Suppressor macrophage treated with lipopolysaccharide for 4 hours (primary cell): ENCODE measurements at regions not wholly inside any gene's neighbourhood (a gene's known extent, or its start where the extent isn't known, plus 50 kb on each side); places are given as distances from the start of the nearest gene placed in this dataset.
A peak's percentile ranks its signal among the peaks of the same experiment; 100 is the strongest.

ENCODE experiments used
- DNase-seq: peaks from one replicate; pipeline ENCODE4 v3.0.0-alpha.2; 2020

DNA sequence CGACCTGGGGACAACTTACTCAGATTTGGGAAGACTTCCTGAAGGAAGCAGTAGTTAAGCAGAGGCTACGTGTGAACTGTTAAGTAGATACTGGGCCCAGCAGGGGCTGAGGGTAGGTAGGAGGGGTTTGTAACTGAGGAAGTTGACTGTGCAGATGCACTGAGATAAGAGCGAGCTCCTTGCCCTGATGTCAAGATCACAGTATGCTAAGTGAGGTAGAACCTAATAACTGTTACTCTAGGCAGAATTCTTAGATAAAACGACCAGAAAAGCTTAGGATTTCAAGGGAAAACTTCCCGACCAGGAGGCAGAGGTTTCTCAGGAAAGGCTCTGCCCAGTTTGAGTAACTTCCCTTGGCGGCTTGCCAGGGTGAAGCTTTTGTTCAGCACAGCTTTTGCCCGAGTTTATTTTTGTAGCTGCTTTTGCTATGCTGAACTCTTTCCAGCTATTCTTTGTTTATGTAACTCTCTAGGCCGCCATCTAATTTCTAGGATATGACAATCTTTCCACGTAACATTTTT, 632.1 kb downstream of the DIAPH3 start:
- DNase-seq: peak; percentile 59

DNA sequence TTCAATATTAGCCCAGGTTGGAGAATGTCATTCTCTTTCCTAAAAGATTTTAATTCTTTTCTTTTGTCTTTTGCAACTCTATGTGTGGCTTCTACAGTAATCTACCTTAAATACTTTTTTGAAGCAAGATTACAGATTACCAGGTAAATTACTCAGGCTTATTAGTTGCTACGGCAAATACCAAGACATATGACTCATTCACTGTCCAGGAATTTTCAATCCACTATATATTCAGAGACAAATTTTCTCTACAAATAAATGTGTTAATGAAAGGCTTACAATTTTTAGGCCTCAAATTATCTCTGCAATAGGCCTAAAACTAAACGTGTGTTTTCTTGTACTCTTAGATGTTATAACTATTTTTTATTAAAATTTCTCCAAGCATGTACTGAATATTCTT, 631.3 kb downstream of the DIAPH3 start:
- no peak for DNase-seq

DNA sequence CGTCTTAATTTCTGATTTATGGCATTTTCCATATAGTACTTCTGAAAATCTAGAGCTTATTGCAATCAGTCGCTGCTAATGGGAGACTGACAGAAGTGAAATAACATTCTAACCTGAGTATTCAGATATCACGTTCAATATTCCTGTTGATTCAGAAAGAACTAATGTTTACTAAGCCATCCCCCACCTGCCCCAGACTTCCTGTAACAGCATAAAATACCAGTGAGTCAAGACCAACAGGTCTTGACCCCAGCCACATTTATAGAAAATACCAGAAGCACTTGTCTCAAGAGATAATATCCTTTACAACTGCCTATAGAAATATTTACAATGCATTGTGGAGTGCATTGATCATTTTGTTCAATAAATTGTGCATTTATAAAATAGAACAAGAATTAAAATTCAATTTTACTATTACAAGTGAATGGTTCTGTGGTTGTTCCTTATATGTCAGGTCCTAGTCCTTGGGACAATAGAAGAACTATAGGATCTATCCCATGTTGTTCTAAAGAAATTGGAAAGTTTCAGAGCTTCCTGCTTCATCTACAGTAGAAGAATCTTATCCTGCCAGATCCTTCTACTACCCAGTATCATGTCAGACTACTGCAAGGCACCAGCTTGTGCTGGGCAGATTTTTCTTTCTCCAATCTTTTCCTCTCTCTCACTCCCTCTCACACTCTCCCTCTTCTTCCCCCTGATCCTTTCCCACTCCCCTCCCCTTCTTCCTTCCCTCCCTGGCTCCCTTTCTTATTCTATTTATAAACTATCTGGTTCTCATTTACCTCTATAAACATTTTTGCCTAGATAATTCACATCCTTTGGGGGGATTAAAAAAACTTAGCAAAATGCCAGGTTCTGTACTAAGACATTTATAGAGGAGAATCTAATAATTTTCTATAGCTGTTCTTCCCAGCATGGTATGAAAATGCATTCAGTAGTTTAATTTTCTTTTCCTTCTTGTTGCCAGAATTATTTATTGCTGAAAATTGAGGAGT, 629.9 kb downstream of the DIAPH3 start:
- no peak for DNase-seq

DNA sequence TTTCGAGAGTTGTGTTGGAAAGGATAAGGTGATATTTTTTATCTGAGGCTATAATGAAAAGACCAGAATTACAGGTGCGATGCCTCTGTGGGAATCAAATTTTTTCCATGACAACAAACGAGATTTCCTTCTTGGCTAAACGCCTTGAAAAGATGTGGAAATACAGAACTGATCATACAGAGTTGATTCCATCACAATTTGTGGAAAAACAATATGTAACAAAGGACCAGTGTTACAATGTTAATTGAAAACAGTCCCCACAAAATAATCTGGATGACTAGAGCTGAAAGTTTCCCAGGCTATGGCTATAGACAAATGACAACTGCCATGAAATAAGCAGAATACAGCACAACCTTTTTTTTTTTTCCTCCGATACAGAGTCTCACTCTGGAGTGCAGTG, 628.9 kb downstream of the DIAPH3 start:
- no peak for DNase-seq

DNA sequence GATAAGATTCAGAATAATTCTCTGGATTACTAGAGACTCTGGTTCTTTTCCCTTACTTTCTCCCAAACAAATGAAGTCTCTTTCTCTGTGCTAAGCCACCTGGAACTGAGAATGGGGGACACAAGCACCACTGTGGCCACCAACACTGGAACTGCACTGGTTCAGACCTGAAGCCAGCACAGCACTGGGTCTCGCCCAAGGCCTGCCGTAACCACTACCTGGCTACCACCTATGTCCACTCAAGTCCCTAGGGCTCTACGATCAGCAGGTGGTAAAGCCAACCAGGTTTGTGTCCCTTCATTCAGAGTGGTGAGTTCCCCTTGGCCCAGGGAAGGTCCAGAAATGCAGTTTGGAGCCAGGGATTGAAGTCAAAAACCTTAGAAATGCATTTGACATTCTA, 626.2 kb downstream of the DIAPH3 start:
- no peak for DNase-seq

DNA sequence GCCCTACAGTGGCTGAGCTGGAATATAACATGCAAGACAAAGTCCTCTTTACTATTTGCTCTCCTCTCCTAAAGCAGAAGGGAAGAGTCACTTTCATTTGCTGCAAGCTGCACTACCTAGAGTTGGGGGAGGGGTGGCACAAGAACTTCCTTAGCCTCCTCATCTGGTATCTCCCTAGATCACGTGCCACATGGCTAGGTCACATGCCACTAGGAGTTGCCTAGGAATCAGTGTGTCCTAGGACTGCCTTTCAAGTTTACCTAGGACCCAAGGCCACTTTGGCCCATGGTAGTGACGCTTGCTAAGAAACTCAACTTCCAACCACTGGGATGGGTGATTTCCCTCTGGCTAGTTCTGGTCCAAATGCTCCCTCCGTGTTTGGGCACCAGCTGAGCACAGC, 625.2 kb downstream of the DIAPH3 start:
- DNase-seq: no peak

DNA sequence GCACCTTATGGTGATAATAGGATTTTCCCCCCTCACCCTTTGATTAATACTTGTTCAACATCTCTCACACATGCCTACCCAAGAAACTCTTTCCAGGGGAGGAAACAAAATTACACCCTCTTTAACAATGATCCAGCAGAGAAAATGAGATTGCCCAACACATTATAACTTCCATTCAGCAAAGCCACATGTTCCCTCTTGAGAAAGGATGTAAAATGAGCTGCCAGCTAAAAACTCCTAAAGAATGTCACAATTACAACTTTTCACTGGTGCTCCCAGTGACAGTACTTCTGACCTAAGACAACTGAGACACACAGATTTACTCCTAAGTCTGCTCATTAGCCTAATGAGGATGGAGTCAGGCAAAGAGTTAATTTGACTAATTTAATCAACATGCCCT, 621.4 kb downstream of the DIAPH3 start:
- DNase-seq: peak; percentile 6

DNA sequence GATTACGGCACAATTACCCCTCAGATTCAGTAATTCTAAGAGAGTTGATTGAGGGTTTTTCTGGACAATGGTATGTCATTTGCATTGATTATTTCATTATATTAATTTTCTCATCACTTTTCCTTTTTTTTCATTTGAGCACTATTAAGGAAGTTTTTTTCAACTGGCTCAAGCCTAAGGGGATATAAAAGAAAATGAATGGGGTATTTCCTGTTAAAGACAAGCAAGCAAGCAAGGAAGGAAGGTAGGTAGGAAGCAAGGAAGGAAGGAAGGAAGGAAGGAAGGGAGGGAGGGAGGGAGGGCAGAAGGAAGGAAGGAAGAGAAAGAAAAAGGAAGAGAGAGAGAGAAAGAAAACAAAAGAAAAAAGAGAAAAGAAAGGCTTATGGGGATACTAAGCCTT, 620.3 kb downstream of the DIAPH3 start:
- no peak for DNase-seq

DNA sequence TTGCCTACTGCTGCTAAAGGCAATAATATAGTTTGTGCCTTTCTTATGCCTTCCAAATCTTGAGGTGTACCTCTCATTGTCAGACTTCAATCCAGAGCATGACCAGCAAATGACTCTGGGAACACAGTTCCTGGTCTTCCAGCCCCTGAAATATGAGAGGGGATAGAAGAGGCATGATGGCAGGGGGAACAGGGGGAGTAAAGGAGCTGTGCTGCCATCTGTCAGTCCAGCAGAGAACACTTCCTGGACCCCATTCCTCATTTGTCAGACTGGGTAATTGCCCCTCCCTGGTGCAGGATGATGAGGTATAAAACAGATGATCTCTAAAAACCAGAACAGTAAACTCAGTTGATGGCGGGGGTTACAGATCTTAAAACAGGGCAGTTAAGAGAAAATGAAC, 618.7 kb downstream of the DIAPH3 start:
- no peak for DNase-seq

DNA sequence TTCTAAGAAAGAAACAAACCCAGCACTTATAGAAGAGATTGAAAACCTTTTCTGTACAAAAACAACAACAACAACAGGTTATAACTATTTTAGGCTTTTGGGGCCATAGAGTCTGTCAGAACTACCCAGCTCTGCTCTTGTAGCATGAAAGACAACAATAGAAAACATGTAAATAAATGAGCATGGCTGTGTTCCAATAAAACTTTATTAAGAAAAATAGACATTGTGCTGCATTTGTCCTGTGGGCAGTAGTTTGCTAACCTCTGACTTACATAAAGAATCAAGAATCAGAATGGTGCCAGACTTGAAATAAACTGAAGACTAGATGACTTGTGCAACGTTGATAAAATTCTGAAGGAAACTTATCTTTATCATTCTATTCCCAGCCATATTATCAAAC, 617.5 kb downstream of the DIAPH3 start:
- DNase-seq: no peak

DNA sequence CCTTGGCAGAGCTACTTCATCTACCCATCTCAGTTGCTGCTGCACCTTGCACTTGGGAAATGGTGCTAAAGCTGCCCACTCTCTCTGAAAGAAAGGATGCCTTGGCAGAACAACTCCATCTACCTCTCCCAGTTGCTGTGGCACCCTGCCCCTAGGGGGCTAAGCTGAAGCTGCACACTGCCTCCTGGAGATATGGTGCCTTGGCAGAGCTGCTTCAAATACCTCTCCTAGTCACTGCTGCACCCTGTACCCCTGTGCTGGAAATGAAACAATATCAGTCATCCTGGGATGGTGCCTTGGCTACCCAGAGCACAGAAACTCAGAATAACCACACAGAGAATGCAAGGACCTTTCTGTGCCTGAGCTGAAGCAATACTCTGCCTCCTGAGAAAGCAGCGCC, 615.8 kb downstream of the DIAPH3 start:
- no peak for DNase-seq

DNA sequence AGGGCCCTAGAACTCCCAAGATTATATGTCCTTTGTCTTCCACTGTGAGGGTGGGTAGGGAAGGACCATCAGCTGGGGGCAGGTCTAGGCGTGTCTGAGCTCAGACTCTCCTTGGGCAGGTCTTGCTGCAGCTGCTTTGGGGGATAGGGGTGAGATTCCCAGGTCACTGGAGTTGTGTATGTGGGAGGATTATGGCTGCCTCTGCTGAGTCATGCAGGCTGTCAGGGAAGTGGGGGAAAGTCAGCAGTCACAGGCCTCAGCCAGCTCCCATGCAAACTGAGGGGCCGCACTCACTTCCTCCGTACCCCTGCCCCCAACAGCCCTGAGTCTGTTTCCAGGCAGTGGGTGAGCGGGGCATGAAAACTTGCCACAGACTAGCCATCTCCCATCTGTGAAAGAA, 600.8 kb downstream of the DIAPH3 start:
- DNase-seq: no peak

DNA sequence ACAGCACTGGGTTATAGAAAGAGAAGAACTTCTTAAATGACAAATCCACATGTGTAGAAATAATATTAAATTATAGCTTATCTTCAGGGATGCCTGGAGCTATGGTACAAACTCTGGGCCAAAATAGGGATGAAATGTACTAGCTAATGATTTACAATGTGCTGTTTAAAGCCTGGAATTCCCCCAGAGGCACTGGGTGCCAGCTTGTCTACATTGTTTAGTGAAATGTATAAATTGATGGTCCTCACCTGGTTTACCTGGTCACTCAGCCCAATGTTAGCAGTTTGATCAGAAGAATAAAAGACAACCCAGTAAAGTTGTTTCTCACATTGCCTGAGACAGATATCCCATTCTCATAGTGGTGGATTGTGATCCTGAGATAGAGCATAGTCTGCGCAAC, 597.2 kb downstream of the DIAPH3 start:
- DNase-seq: no peak

DNA sequence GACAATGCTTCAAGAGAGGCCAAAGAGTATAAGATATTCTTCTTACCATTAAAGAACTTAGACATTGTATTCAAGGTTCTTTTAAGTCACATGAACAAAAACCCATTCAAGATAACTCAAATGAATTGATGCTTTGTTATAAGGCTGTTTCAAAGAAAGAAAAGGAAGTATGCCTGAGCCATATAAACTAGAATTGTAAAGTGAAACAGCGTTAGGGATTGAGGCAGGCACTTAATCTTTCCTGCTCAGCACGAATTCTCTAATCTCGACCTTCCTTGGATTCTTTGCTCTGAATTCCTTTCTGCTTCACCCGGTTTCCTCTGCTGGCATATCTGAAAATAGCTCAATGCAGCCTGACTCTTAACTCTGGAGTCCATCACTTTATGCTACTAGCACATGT, 595.4 kb downstream of the DIAPH3 start:
- no peak for DNase-seq

DNA sequence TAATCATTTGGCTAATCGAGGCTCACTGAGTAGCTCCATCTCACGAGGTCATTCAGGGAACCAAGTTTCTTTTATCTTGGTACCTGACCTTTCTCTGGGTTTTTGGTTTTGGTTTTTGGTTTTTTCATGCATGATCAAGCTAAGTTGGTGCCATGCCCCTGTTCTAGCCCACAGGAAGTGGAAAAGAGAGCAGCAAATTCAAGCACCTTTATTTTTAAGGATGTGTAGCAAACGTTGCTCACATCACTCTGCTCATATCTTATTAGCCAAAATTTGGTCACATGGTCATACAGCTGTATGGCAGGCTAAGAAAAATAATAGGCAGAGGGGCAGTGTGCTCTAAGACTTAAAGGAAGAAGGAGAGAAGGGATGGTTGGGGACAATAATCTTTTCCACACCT, 593.5 kb downstream of the DIAPH3 start:
- DNase-seq: no peak

DNA sequence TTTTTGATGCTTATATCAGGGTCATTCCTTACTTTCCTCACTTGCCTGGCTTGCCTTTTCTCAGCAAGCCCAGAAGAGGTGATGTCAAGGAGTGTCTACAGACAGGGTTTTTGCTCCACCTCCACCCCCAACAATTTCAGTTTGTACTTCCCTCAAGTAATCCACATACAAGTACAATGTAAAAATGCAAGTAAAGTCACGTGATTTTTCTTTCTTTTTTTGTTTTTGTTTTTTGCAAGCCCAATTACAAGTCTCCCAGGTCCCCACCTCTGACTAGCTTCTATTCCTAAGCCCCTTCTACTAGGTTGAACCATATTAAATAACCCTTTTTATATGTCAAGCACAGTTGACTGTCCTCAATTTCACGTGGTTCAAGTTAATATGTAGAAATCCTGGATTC, 579.6 kb downstream of the DIAPH3 start:
- DNase-seq: no peak

DNA sequence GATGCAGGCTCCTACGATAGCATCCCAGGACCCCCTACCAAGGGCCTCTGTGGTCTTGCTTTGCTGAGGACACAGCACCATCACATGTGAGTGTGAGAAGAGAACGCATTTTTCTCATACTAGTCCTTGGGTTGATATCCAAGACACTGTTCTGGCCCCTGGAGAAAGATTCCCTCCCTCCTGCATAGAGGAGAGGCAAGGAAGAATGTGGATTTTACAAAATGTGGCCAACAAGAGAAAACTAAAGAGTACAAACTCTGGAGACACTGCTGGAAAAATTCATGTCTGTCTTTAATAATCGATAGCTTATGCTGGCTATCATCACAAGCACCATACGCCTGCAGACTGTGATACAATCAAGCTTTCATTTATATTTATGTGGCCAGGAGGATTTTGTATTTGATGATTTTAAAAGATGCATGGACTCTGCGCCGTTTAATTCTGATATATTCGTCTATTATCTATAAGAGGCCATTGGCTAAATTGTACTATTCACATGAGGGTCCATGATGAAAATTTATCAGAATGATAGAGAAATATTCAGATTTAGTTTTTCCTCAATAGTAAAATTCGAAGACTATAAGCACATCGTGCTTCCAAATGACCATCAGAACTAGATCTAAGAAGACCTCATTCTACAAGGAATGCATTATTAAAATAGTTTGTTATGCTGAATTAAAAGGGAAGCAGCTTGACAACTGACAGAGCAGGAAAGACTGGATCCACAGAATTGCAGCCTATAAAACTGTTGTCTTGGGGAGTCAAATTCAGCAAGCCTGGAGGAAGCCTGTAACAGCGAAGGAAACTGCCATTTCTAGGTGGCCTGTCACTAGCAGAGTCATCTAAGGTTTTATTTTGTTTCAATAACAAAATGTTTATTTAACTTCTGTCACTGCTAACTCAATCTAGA, 578.7 kb downstream of the DIAPH3 start:
- DNase-seq: no peak

DNA sequence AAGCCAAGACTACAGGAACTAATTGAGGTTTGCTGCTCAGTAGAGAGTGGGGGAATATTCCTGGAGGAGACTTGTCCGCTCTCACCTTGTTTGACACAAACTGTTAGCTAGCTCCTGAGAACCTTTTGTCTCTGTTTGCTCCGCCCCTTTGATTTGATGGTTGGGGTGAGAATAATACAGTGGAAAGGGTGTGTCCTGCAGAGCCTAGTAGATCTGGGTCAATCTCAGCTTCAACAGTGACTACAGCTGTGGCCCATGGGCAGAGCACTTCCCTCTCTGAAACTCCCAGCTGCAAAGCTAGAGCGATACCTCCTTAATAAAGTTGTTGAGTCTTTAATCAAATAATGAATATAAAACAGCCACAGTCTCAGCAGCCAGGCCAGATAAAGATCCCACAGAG, 576.7 kb downstream of the DIAPH3 start:
- DNase-seq: no peak

DNA sequence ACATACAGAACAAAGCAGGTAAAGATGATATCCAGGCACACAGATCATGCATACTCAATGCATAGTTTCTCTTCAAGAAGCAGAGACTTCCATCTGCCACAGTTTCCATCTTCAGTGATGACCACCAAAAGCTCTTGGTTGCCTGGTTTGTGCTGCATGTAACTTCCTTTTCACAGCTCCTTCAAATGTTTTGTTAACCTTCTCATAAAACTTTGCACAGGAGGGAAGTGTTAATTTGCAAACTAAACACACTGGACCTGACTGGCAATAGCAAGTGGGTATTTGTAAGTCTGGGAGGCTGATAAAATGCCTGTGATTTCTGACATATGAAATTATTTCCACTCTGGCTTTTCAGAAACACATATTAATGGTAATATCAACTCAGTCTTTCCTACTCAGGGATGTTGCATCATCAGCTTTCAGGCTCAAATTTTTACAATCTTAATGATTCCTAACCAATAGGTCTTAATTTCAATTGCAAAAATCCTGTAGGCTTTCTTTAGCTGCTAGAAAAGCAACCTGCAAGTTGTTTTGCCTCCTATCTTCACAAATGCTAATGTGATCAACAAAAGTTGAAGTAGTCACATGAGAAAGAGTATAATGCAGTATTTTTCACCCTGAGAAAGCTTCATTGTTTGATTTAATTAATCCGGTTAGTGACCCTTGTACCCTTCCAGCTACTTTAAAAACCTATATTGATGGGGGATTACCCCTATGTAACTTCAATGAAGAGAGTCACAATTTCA, 575.6 kb downstream of the DIAPH3 start:
- no peak for DNase-seq

DNA sequence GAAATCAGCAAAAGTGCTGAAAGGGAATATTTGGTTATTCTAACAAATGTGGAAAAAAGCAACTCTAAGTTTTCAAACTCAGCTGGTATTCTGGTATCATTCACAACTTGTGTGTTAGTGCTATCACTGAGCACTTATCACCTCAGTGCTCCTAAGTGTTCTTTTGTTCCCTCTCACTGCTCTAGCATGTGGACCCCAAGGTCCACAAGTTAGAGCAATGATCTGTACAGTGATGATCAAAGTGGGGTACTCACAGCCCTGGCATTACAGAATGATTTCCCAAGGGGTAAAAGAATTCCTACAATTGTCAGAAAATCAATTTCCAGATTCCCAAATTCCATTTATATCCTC, 575.0 kb downstream of the DIAPH3 start:
- no peak for DNase-seq

DNA sequence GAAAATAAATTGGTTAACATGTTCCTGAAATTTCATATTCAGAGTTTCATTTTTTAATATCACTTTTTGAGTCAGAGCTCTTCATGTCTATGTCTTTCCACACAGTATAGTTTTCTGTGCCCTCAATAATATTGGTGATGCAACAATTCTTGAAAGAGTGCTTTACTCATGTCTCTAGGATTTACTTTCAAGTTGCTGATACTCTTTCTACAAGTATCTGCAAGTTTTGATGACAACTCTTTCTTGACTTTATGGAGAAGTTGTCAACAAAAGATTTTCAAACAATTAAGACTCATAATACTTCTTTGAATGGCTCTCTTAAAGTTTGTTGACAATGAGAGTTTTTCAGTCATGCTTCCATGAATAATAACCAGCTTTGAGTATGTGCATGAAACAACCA, 561.7 kb downstream of the DIAPH3 start:
- peak; percentile 40 for DNase-seq

DNA sequence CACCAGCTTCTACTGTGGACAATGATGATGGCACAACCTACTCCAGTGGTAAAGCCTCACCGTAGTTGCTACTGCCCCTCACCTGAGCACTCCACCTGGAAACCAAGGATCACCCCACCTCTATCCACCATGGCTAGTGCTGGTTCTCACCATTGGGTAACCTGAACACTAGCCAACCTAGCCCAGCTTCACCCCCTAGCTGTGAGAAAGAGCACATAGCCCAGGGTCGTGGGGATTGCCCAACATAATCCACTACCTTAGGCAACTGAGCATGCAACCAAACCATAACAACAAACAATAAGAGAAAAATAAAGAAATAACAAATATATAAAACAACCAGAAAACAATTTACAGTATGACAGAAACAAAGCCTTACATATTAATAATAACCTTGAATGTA, 560.1 kb downstream of the DIAPH3 start:
- DNase-seq: no peak

DNA sequence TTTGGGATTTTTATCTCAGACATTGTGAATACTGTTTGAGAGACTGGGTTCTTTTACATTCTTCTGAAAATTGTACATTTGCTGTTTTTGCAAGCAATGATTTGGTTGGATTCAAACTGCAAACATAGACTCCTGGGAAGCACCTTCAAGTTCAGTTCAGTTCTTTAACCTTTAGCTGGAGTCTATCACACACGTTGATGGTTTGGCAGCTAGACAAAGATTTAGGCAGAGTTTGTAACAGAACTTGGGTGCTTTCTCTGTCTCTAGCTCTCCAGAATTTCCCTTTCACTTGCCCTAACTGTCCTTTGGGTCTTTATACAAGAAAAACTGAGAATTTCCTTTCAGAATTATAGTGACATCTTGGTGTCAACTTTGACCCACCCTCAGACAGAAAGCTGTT, 556.6 kb downstream of the DIAPH3 start:
- DNase-seq: no peak
